PC-3 (cell line): ENCODE measurements at regions not wholly inside any gene's neighbourhood (a gene's known extent, or its start where the extent isn't known, plus 50 kb on each side); places are given as distances from the start of the nearest gene placed in this dataset.

ENCODE experiments used
- EZH2 ChIP-seq: fragments of 300-600 bp; sonication (generic); IDR thresholded peaks from one replicate; pipeline ENCODE4 v1.6.1; 2017; ENCODE audit warnings: antibody characterized with exemption, mild to moderate bottlenecking, low read length; ENCODE audit not compliant: unreplicated experiment
- EZH2phosphoT487 ChIP-seq: fragments of 300-600 bp; sonication (generic); IDR thresholded peaks from 2 replicates; pipeline ENCODE4 v1.6.1; 2018; ENCODE audit warnings: mild to moderate bottlenecking, antibody characterized with exemption, low read length, borderline replicate concordance
- TF ChIP-seq, protein P1 (sequence below): fragments of 300-600 bp; sonication (generic); conservative IDR thresholded peaks from 2 replicates; pipeline ENCODE4 v1.5.1; 2017; ENCODE audit warnings: antibody characterized with exemption, low read depth, mild to moderate bottlenecking, low read length

GRCh38 chr14:95437715-95438114, 78.7 kb downstream of the SYNE3 start:
- TF ChIP-seq, protein P1, sequence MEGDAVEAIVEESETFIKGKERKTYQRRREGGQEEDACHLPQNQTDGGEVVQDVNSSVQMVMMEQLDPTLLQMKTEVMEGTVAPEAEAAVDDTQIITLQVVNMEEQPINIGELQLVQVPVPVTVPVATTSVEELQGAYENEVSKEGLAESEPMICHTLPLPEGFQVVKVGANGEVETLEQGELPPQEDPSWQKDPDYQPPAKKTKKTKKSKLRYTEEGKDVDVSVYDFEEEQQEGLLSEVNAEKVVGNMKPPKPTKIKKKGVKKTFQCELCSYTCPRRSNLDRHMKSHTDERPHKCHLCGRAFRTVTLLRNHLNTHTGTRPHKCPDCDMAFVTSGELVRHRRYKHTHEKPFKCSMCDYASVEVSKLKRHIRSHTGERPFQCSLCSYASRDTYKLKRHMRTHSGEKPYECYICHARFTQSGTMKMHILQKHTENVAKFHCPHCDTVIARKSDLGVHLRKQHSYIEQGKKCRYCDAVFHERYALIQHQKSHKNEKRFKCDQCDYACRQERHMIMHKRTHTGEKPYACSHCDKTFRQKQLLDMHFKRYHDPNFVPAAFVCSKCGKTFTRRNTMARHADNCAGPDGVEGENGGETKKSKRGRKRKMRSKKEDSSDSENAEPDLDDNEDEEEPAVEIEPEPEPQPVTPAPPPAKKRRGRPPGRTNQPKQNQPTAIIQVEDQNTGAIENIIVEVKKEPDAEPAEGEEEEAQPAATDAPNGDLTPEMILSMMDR, result no peak
- TF ChIP-seq EZH2 (no peak), EZH2phosphoT487 (no peak)
